ENCODE measurements at regions not wholly inside any gene's neighbourhood (a gene's known extent, or its start where the extent isn't known, plus 50 kb on each side); places are given as distances from the start of the nearest gene placed in this dataset.

DNA sequence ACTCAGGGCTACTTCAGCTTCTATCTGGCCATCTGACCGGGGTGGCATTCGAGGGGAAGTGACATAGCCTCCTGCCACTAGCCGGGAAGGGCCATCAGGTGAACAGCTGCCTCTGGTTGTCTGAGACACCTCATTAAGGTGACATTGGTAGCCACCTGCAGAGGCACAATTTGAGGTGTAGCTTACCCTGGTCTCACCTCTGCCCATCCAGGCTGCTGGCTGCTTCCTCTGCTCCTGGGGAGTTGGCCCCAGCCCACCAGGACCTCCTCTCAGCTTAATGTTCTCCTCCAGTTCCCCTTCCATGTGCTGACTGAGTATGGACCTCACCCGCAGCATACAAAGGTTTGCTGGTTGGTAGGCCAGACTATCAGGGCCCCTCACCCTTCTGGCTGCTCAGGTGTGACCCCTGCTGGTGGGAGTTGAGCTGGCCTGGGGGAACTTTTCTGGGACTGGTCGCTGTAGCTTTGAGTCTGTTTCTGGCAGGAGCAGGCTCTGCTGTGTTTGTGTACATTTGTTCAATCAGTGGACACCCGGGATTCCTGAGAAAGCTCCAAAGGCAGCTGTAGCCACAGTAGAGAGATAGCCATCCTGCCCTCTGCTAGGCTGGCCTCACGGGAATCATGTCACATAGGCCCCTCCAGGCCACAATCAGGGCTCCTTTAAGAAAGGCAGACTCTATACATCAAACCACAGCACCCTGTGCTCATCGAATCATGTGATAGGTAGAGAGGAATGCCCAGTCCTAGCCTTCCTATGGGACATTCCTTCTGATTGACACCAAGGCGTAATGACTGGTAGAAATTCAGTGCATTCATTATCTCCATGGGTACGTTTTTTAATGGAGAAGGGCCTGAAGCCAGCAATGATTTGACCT lies 295.1 kb upstream of the PLET1 start:
- Histone ChIP-seq H3K9ac (ENCODE audit: insufficient read depth, low read length, poor library complexity, severe bottlenecking) (no peak overlapping the region), H3K4me3 (replicated peaks in 1 of 3; ENCODE audit: low read depth in 2 of 3, low read length in 3 of 3) (no peak overlapping the region), H3K27ac (ENCODE audit: low read depth in 1 of 2, low read length in 2 of 2) (no peak overlapping the region), H4K20me1 (ENCODE audit: insufficient read depth, low read length) (no peaks in the 10 kb centered on the region), H3K4me2 (replicated peaks; ENCODE audit: extremely low read depth, low read length, poor library complexity, severe bottlenecking) (no peak overlapping the region), H3K27me3 (ENCODE audit: control insufficient read depth in 2 of 2, insufficient read depth in 2 of 2, low read length in 2 of 2) (no peaks in the 10 kb centered on the region), H3K9me3 (replicated peaks in 1 of 2; ENCODE audit: control insufficient read depth in 1 of 2, insufficient read depth in 1 of 2, low read length in 2 of 2) (no peaks in the 10 kb centered on the region), H2AFZ (ENCODE audit: insufficient read depth, low read depth, low read length, poor library complexity, severe bottlenecking) (no peak overlapping the region), H3K79me2 (ENCODE audit: insufficient read depth, low read length) (no peaks in the 10 kb centered on the region), H3K4me1 (ENCODE audit: control insufficient read depth in 1 of 2, insufficient read depth in 2 of 2, low read length in 2 of 2) (no peaks in the 10 kb centered on the region), H3K36me3 (replicated peaks in 1 of 2; ENCODE audit: control insufficient read depth in 1 of 2, insufficient read depth in 2 of 2, low read length in 2 of 2) (no peaks in the 10 kb centered on the region)
- DNase-seq, result peak; percentile 17 to 50 (median 22)
- TF ChIP-seq, protein P1, sequence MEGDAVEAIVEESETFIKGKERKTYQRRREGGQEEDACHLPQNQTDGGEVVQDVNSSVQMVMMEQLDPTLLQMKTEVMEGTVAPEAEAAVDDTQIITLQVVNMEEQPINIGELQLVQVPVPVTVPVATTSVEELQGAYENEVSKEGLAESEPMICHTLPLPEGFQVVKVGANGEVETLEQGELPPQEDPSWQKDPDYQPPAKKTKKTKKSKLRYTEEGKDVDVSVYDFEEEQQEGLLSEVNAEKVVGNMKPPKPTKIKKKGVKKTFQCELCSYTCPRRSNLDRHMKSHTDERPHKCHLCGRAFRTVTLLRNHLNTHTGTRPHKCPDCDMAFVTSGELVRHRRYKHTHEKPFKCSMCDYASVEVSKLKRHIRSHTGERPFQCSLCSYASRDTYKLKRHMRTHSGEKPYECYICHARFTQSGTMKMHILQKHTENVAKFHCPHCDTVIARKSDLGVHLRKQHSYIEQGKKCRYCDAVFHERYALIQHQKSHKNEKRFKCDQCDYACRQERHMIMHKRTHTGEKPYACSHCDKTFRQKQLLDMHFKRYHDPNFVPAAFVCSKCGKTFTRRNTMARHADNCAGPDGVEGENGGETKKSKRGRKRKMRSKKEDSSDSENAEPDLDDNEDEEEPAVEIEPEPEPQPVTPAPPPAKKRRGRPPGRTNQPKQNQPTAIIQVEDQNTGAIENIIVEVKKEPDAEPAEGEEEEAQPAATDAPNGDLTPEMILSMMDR (IDR thresholded peaks at IDR 0.05), result peak; percentile 80
- Mint-ChIP-seq H3K9me3 (no peaks in the 10 kb centered on the region), H3K4me1 (peaks cover 3% of the 10 kb centered on the region), H3K27me3 (ENCODE audit: low read depth in 3 of 3) (peaks cover 0 to 3% (median 0%) of the 10 kb centered on the region in 3 donors), H3K36me3 (no peaks in the 10 kb centered on the region), H3K27ac (no peak overlapping the region), H3K4me3 (no peak overlapping the region)
- 71% methylated on average over 7 of the region's 10 CpGs for WGBS (ENCODE audit: insufficient coverage)
- intact Hi-C loops (cut with micrococcal nuclease), result loop anchor here (2.0 to 10.0 kb wide), 4 partner anchors 265 to 341 kb away; no protein-coding TSS in a partner anchor

DNA sequence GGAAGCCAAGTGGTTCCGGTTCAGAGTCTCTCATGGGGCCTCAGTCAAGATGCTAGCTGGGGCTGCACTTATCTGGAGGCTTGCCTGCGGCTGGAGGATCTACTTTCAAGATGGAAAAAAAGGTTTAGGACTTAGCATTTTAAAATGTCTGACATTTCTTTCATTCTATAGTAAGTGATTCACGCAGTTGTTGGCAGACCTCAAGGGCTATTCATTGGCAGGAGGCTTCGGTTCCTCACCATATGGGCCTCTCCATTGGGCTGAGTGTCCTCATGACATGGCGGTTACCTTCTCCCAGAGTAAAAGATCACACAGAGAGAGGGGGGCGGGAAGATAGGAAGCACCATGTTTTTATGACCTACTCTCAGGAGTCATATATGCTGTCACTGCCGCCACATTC lies 298.0 kb upstream of the PLET1 start:
- DNase-seq, result no peak
- H3K27ac Mint-ChIP-seq, result no peak overlapping the region
- WGBS (ENCODE audit: insufficient coverage), result no CpG with 5 or more reads among the region's 7 CpGs
- no peaks in the 10 kb centered on the region for H3K27me3 ChIP-seq (ENCODE audit: control insufficient read depth in 2 of 2, insufficient read depth in 2 of 2, low read length in 2 of 2)
- no peak overlapping the region for H3K4me3 Mint-ChIP-seq
- no peaks in the 10 kb centered on the region for H3K9me3 ChIP-seq (replicated peaks in 1 of 2; ENCODE audit: control insufficient read depth in 1 of 2, insufficient read depth in 1 of 2, low read length in 2 of 2)
- H3K9me3 Mint-ChIP-seq, result no peaks in the 10 kb centered on the region
- no peaks in the 10 kb centered on the region for H3K36me3 Mint-ChIP-seq
- H3K9ac ChIP-seq (ENCODE audit: insufficient read depth, low read length, poor library complexity, severe bottlenecking), result no peak overlapping the region
- intact Hi-C loops (cut with micrococcal nuclease), result loop anchor here (5.0 to 10.0 kb wide), 3 partner anchors 271 to 344 kb away; no protein-coding TSS in a partner anchor
- H3K27me3 Mint-ChIP-seq (ENCODE audit: low read depth in 3 of 3), result peaks cover 0 to 2% (median 0%) of the 10 kb centered on the region in 3 donors
- no peak overlapping the region for H3K4me2 ChIP-seq (replicated peaks; ENCODE audit: extremely low read depth, low read length, poor library complexity, severe bottlenecking)
- H3K4me3 ChIP-seq (replicated peaks in 1 of 3; ENCODE audit: low read depth in 2 of 3, low read length in 3 of 3), result no peak overlapping the region
- no peaks in the 10 kb centered on the region for H3K79me2 ChIP-seq (ENCODE audit: insufficient read depth, low read length)
- H3K4me1 Mint-ChIP-seq, result peaks cover 3% of the 10 kb centered on the region
- no peaks in the 10 kb centered on the region for H3K4me1 ChIP-seq (ENCODE audit: control insufficient read depth in 1 of 2, insufficient read depth in 2 of 2, low read length in 2 of 2)
- TF ChIP-seq, protein P1 (IDR thresholded peaks at IDR 0.05), result no peak
- H3K27ac ChIP-seq (ENCODE audit: low read depth in 1 of 2, low read length in 2 of 2), result no peak overlapping the region
- H4K20me1 ChIP-seq (ENCODE audit: insufficient read depth, low read length), result no peaks in the 10 kb centered on the region
- no peaks in the 10 kb centered on the region for H3K36me3 ChIP-seq (replicated peaks in 1 of 2; ENCODE audit: control insufficient read depth in 1 of 2, insufficient read depth in 2 of 2, low read length in 2 of 2)
- H2AFZ ChIP-seq (ENCODE audit: insufficient read depth, low read depth, low read length, poor library complexity, severe bottlenecking), result no peak overlapping the region
